ENCODE measurements at regions not wholly inside any gene's neighbourhood (a gene's known extent, or its start where the extent isn't known, plus 50 kb on each side); places are given as distances from the start of the nearest gene placed in this dataset.
A peak's percentile ranks its signal among the peaks of the same experiment; 100 is the strongest.

- Histone ChIP-seq H3K4me3 (ENCODE audit: low read depth, low read length) (no peak overlapping the region), H3K4me1 (ENCODE audit: control insufficient read depth, insufficient read depth, low read length, unreplicated experiment) (peaks cover 38% of the 10 kb centered on the region), H3K36me3 (ENCODE audit: insufficient read depth, low read length) (no peaks in the 10 kb centered on the region), H3K27ac (ENCODE audit: low read depth, low read length) (peak overlapping the region; percentile 7), H3K27me3 (ENCODE audit: insufficient read depth, low read length) (no peaks in the 10 kb centered on the region), H2AFZ (ENCODE audit: low read length, unreplicated experiment) (peak overlapping the region; percentile 0), H3K79me2 (ENCODE audit: control insufficient read depth, insufficient read depth, low read length, unreplicated experiment) (no peaks in the 10 kb centered on the region)
These were observed 886.3 kb downstream of the SLC4A3 start for GRCh38 chr2:220513573-220514288.

- Histone ChIP-seq H3K27me3 (ENCODE audit: insufficient read depth, low read length) (no peaks in the 10 kb centered on the region), H2AFZ (ENCODE audit: low read length, unreplicated experiment) (no peak overlapping the region), H3K79me2 (ENCODE audit: control insufficient read depth, insufficient read depth, low read length, unreplicated experiment) (no peaks in the 10 kb centered on the region), H3K4me3 (ENCODE audit: low read depth, low read length) (no peak overlapping the region), H3K27ac (ENCODE audit: low read depth, low read length) (no peak overlapping the region), H3K36me3 (ENCODE audit: insufficient read depth, low read length) (no peaks in the 10 kb centered on the region), H3K4me1 (ENCODE audit: control insufficient read depth, insufficient read depth, low read length, unreplicated experiment) (no peaks in the 10 kb centered on the region)
These were observed 894.1 kb downstream of the SLC4A3 start for GRCh38 chr2:220521551-220521950.

- peaks cover 9% of the 10 kb centered on the region for H3K4me1 ChIP-seq (ENCODE audit: control insufficient read depth, insufficient read depth, low read length, unreplicated experiment)
- no peak overlapping the region for H2AFZ ChIP-seq (ENCODE audit: low read length, unreplicated experiment)
- H3K36me3 ChIP-seq (ENCODE audit: insufficient read depth, low read length): no peaks in the 10 kb centered on the region
- no peak overlapping the region for H3K4me3 ChIP-seq (ENCODE audit: low read depth, low read length)
- H3K27ac ChIP-seq (ENCODE audit: low read depth, low read length): no peak overlapping the region
- H3K27me3 ChIP-seq (ENCODE audit: insufficient read depth, low read length): no peaks in the 10 kb centered on the region
- no peaks in the 10 kb centered on the region for H3K79me2 ChIP-seq (ENCODE audit: control insufficient read depth, insufficient read depth, low read length, unreplicated experiment)
These were observed 900.8 kb downstream of the SLC4A3 start for GRCh38 chr2:220528180-220528675.

GRCh38 chr2:220531216-220531615, 903.8 kb downstream of the SLC4A3 start:
- no peak overlapping the region for H2AFZ ChIP-seq (ENCODE audit: low read length, unreplicated experiment)
- no peak overlapping the region for H3K4me3 ChIP-seq (ENCODE audit: low read depth, low read length)
- no peaks in the 10 kb centered on the region for H3K79me2 ChIP-seq (ENCODE audit: control insufficient read depth, insufficient read depth, low read length, unreplicated experiment)
- H3K27me3 ChIP-seq (ENCODE audit: insufficient read depth, low read length): no peaks in the 10 kb centered on the region
- no peak overlapping the region for H3K27ac ChIP-seq (ENCODE audit: low read depth, low read length)
- H3K4me1 ChIP-seq (ENCODE audit: control insufficient read depth, insufficient read depth, low read length, unreplicated experiment): peaks cover 9% of the 10 kb centered on the region
- no peaks in the 10 kb centered on the region for H3K36me3 ChIP-seq (ENCODE audit: insufficient read depth, low read length)

GRCh38 chr2:220533485-220533884, 906.1 kb downstream of the SLC4A3 start:
- Histone ChIP-seq H3K27ac (ENCODE audit: low read depth, low read length) (no peak overlapping the region), H3K27me3 (ENCODE audit: insufficient read depth, low read length) (no peaks in the 10 kb centered on the region), H3K36me3 (ENCODE audit: insufficient read depth, low read length) (no peaks in the 10 kb centered on the region), H3K4me3 (ENCODE audit: low read depth, low read length) (no peak overlapping the region), H3K79me2 (ENCODE audit: control insufficient read depth, insufficient read depth, low read length, unreplicated experiment) (no peaks in the 10 kb centered on the region), H2AFZ (ENCODE audit: low read length, unreplicated experiment) (no peak overlapping the region), H3K4me1 (ENCODE audit: control insufficient read depth, insufficient read depth, low read length, unreplicated experiment) (no peaks in the 10 kb centered on the region)

- Histone ChIP-seq H2AFZ (ENCODE audit: low read length, unreplicated experiment) (no peak overlapping the region), H3K36me3 (ENCODE audit: insufficient read depth, low read length) (no peaks in the 10 kb centered on the region), H3K27ac (ENCODE audit: low read depth, low read length) (no peak overlapping the region), H3K27me3 (ENCODE audit: insufficient read depth, low read length) (no peaks in the 10 kb centered on the region), H3K4me1 (ENCODE audit: control insufficient read depth, insufficient read depth, low read length, unreplicated experiment) (no peaks in the 10 kb centered on the region), H3K4me3 (ENCODE audit: low read depth, low read length) (no peak overlapping the region), H3K79me2 (ENCODE audit: control insufficient read depth, insufficient read depth, low read length, unreplicated experiment) (no peaks in the 10 kb centered on the region)
These were observed 912.1 kb downstream of the SLC4A3 start for GRCh38 chr2:220539481-220539880.

GRCh38 chr2:220544049-220544448, 916.6 kb downstream of the SLC4A3 start:
- Histone ChIP-seq H3K79me2 (ENCODE audit: control insufficient read depth, insufficient read depth, low read length, unreplicated experiment) (no peaks in the 10 kb centered on the region), H3K4me1 (ENCODE audit: control insufficient read depth, insufficient read depth, low read length, unreplicated experiment) (no peaks in the 10 kb centered on the region), H3K36me3 (ENCODE audit: insufficient read depth, low read length) (no peaks in the 10 kb centered on the region), H2AFZ (ENCODE audit: low read length, unreplicated experiment) (no peak overlapping the region), H3K27ac (ENCODE audit: low read depth, low read length) (no peak overlapping the region), H3K4me3 (ENCODE audit: low read depth, low read length) (no peak overlapping the region), H3K27me3 (ENCODE audit: insufficient read depth, low read length) (no peaks in the 10 kb centered on the region)

- Histone ChIP-seq H3K79me2 (ENCODE audit: control insufficient read depth, insufficient read depth, low read length, unreplicated experiment) (no peaks in the 10 kb centered on the region), H3K4me1 (ENCODE audit: control insufficient read depth, insufficient read depth, low read length, unreplicated experiment) (peaks cover under 1% of the 10 kb centered on the region), H2AFZ (ENCODE audit: low read length, unreplicated experiment) (no peak overlapping the region), H3K4me3 (ENCODE audit: low read depth, low read length) (no peak overlapping the region), H3K27ac (ENCODE audit: low read depth, low read length) (no peak overlapping the region), H3K36me3 (ENCODE audit: insufficient read depth, low read length) (no peaks in the 10 kb centered on the region), H3K27me3 (ENCODE audit: insufficient read depth, low read length) (no peaks in the 10 kb centered on the region)
These were observed 923.7 kb downstream of the SLC4A3 start for GRCh38 chr2:220550995-220551700.

GRCh38 chr2:220552790-220553535, 925.5 kb downstream of the SLC4A3 start:
- Histone ChIP-seq H3K4me3 (ENCODE audit: low read depth, low read length) (no peak overlapping the region), H3K36me3 (ENCODE audit: insufficient read depth, low read length) (no peaks in the 10 kb centered on the region), H3K27me3 (ENCODE audit: insufficient read depth, low read length) (no peaks in the 10 kb centered on the region), H2AFZ (ENCODE audit: low read length, unreplicated experiment) (no peak overlapping the region), H3K4me1 (ENCODE audit: control insufficient read depth, insufficient read depth, low read length, unreplicated experiment) (peaks cover 9% of the 10 kb centered on the region), H3K27ac (ENCODE audit: low read depth, low read length) (no peak overlapping the region), H3K79me2 (ENCODE audit: control insufficient read depth, insufficient read depth, low read length, unreplicated experiment) (no peaks in the 10 kb centered on the region)

- Histone ChIP-seq H3K4me3 (ENCODE audit: low read depth, low read length) (no peak overlapping the region), H3K4me1 (ENCODE audit: control insufficient read depth, insufficient read depth, low read length, unreplicated experiment) (peaks cover 9% of the 10 kb centered on the region), H3K27me3 (ENCODE audit: insufficient read depth, low read length) (no peaks in the 10 kb centered on the region), H2AFZ (ENCODE audit: low read length, unreplicated experiment) (no peak overlapping the region), H3K79me2 (ENCODE audit: control insufficient read depth, insufficient read depth, low read length, unreplicated experiment) (no peaks in the 10 kb centered on the region), H3K36me3 (ENCODE audit: insufficient read depth, low read length) (no peaks in the 10 kb centered on the region), H3K27ac (ENCODE audit: low read depth, low read length) (peak overlapping the region; percentile 5; the same call in 1 of the 2 replicates)
These were observed 928.7 kb downstream of the SLC4A3 start for GRCh38 chr2:220555961-220556630.
